Suppressor macrophage (primary cell): ENCODE measurements at regions not wholly inside any gene's neighbourhood (a gene's known extent, or its start where the extent isn't known, plus 50 kb on each side); places are given as distances from the start of the nearest gene placed in this dataset.
A peak's percentile ranks its signal among the peaks of the same experiment; 100 is the strongest.
"Not testable (repeated sequence)": the region's sequence is repeated elsewhere in the genome, so short reads cannot be mapped to it uniquely, and the experiment has no call there.

Experiments used
- DNase-seq, 4 experiments: peaks; one replicate each; pipeline ENCODE4 v3.0.0-alpha.2; 2020 to 2022

DNA sequence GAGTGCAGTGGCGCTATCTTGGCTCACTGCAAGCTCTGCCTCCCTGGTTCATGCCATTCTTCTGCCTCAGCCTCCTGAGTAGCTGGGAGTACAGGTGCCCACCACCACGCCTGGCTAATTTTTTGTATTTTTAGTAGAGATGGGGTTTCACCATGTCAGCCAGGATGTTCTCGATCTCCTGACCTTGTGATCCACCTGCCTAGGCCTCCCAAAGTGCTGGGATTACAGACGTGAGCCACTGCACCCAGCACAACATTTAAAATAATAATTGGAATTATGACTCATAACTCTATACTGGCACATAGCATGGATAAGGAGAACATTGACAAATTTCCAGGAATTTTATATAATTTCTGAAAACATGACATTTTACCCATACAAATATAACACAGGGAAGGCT lies 54.2 kb downstream of the DBET start:
- not testable (repeated sequence) for DNase-seq

DNA sequence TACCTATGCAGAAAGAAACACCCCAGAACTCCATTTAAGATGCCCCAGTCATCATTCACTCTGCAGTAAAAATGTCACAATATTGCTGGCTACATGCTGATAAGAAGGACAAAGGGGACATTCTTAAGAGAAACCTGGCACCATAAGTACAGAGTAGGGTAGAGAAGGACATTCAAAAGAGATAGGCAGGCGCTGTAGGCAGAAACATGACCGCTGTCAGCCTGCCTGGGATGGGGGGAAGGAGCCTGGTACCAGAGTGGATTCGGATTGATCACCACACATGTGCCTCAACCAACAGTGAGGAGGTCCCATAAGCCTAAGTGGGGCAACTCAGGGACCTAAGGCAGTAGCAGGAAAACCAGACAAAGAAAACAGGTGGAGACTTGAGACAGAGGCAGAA lies 54.1 kb upstream of the DUX4 start:
- DNase-seq: not testable (repeated sequence)

DNA sequence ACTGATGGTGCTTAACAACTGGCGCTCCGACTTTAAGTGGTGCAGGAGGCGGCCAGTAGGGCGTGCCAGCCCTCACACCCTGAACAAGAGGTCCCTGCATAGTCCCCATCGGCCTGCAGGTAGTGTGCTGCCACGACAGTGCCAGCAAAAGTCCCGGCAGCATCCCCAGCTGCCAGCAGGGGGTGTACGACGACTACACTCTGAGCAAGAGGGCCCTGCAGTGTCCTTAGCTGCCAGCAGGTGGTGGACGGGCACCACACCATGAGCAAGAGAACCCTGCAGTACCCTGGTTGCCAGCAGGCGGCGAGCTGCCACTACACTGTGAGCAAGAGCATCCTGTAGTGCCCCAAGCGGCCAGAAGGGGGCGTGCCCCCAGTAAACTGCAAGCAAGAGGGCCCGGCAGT lies 53.5 kb upstream of the DUX4 start:
- not testable (repeated sequence) for DNase-seq

DNA sequence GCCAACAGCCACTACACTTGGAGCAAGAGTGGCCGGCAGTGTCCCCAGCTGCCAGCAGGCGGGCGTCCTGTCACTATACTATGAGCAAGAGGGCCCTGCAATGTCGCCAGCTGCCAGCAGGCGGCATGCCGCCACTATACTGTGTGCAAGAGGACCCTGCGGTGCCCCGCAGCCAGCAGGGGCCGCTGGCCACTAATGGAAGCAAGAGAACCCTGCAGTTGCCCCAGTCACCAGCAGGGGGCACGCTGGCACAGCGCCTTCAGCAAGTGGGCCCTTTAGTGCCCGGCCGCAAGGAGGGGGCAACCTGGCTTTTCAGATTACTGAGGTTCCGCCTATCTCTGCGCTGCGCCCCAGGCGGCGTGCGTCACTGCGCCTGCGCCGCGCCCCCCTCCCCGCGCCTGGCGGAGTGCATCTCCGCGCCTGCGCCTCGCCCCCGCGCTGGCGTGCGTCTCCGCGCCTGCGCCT lies 53.0 kb upstream of the DUX4 start:
- not testable (repeated sequence) for DNase-seq

DNA sequence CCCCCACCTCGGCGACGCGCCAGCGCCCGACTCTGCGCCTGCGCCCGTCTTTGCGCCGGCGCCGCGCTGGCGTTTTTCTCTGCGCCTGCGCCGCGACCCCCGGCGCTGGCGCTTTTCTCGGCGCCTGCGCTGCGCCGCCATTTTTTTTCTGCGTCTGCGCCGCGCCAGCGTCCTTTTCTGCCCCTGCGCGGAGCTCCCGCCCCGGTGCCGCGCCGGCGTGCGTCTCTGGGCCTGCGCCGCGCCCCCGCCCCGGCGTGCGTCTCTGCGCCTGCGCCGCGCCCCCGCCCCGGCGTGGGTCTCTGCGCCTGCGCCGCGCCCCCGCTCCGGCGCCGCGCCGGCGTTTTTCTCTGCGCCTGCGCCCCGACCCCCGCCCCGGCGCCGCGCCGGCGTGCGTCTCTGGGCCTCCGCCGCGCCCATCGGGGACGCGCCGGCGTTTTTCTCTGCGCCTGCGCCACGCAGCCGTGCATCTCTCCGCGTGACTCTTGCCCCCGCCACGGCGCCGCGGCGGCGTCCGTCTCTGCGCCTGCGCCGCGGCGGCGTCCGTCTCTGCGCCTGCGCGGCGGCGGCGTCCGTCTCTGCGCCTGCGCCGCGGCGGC lies 52.4 kb upstream of the DUX4 start:
- DNase-seq: not testable (repeated sequence)

DNA sequence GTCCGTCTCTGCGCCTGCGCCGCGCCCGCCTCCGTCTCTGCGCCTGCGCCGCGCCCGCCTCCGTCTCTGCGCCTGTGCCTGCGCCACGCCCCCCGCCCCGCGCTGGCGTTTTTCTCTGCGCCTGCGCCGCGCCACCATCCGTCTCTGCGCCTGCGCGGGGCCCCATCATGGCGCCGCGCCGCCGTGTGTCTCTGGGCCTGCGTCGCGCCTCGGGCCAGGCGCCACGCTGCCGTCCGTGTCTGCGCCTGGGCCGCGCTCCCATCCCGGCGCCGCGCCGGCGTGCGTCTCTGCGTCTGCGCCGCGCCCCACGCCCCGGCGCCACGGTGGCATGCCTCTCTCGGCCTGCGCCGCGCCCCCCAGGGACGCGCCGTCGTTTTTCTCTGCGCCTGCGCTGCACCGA lies 51.8 kb upstream of the DUX4 start:
- no peak for DNase-seq

DNA sequence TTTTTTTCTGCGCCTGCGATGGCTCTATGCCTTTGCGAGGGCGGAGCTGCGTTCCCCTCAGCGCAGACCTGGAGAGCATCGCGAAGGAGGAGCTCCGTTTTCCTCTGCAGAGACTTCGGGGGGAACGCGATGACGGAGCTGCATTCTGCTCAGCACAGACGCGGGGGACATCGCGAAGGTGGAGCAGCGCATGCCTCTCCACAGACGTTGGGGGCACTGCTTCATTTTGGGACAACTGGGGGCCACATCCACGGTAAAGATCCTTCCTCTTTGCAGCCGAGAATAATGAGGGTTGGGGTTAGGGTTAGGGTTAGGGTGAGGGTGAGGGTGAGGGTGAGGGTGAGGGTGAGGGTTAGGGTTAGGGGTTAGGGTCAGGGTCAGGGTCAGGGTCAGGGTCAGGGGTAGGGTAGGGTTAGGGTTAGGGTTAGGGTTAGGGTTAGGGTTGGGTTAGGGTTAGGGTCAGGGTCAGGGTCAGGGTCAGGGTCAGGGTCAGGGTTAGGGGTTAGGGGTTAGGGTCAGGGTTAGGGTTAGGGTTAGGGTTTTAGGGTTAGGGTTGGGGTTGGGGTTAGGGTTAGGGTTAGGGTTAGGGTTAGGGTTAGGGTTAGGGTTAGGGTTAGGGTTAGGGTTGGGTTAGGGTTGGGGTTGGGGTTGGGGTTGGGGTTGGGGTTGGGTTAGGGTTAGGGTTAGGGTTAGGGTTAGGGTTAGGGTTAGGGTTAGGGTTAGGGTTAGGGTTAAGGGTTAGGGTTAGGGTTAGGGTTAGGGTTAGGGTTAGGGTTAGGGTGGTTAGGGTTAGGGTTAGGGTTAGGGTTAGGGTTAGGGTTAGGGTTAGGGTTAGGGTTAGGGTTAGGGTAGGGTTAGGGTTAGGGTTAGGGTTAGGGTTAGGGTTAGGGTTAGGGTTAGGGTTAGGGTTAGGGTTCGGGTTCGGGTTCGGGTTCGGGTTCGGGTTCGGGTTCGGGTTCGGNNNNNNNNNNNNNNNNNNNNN lies 51.1 kb upstream of the DUX4 start:
- DNase-seq: peak in 1 of 4 experiments; percentile 17
